ENCODE measurements at regions not wholly inside any gene's neighbourhood (a gene's known extent, or its start where the extent isn't known, plus 50 kb on each side); places are given as distances from the start of the nearest gene placed in this dataset.
A peak's percentile ranks its signal among the peaks of the same experiment; 100 is the strongest.

GRCh38 chr4:149891426-149891825 is 75.8 kb upstream of the IQCM start:
- H3K4me2 ChIP-seq: no peak overlapping the region
- no peaks in the 10 kb centered on the region for H3K9me2 ChIP-seq (ENCODE audit: insufficient read depth)
- H3F3A ChIP-seq (ENCODE audit: insufficient read depth, low read depth): no peaks in the 10 kb centered on the region
- no peaks in the 10 kb centered on the region for H3K79me2 ChIP-seq (ENCODE audit: low read depth)
- H3K4me1 ChIP-seq (replicated peaks; ENCODE audit: insufficient read depth): no peaks in the 10 kb centered on the region
- H3K36me3 ChIP-seq (ENCODE audit: low read depth): no peaks in the 10 kb centered on the region
- no peak overlapping the region for H2AFZ ChIP-seq
- H3K27ac ChIP-seq: no peak overlapping the region
- no peak for DNase-seq
- H3K27me3 ChIP-seq (ENCODE audit: insufficient read depth, low read depth): no peaks in the 10 kb centered on the region
- no peaks in the 10 kb centered on the region for H4K20me1 ChIP-seq (ENCODE audit: insufficient read depth)
- intact Hi-C loops (cut with micrococcal nuclease; ENCODE audit: unreplicated experiment): no loop called here
- CTCF ChIA-PET: no interaction called here
- TF ChIP-seq EZH2 (IDR thresholded peaks at IDR 0.05; ENCODE audit: low read depth): no peak
- TF ChIP-seq, protein P1, sequence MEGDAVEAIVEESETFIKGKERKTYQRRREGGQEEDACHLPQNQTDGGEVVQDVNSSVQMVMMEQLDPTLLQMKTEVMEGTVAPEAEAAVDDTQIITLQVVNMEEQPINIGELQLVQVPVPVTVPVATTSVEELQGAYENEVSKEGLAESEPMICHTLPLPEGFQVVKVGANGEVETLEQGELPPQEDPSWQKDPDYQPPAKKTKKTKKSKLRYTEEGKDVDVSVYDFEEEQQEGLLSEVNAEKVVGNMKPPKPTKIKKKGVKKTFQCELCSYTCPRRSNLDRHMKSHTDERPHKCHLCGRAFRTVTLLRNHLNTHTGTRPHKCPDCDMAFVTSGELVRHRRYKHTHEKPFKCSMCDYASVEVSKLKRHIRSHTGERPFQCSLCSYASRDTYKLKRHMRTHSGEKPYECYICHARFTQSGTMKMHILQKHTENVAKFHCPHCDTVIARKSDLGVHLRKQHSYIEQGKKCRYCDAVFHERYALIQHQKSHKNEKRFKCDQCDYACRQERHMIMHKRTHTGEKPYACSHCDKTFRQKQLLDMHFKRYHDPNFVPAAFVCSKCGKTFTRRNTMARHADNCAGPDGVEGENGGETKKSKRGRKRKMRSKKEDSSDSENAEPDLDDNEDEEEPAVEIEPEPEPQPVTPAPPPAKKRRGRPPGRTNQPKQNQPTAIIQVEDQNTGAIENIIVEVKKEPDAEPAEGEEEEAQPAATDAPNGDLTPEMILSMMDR (conservative IDR thresholded peaks at IDR 0.05): no peak
- no peak overlapping the region for H3K4me3 ChIP-seq
- BruUV-seq (replicated peaks): no TSS peak
- no peaks in the 10 kb centered on the region for H3K9me3 ChIP-seq (ENCODE audit: insufficient read depth, low read depth)
- POLR2A ChIA-PET (ENCODE audit: unreplicated experiment): no interaction called here

DNA sequence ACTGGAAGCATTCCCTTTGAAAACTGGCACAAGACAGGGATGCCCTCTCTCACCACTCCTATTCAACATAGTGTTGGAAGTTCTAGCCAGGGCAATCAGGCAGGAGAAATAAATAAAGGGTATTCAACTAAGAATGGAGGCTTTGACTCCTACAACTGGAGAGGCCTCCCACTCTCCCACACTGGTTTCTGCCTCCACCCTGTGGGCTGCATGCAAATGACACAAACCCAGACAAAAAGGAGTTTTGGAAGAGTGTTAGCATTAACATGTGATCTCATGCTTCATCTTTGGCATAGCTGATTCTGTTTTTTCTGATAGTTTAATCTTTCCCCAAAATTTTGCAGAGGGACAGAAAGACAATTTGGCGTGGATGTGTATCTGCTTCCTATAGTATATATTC is 80.8 kb upstream of the IQCM start:
- H3F3A ChIP-seq (ENCODE audit: insufficient read depth, low read depth): no peaks in the 10 kb centered on the region
- H3K27ac ChIP-seq: no peak overlapping the region
- H3K4me2 ChIP-seq: no peak overlapping the region
- no TSS peak for BruUV-seq (replicated peaks)
- peak in 1 of 2 experiments; percentile 22 for DNase-seq
- H3K36me3 ChIP-seq (ENCODE audit: low read depth): no peaks in the 10 kb centered on the region
- H4K20me1 ChIP-seq (ENCODE audit: insufficient read depth): no peaks in the 10 kb centered on the region
- no peaks in the 10 kb centered on the region for H3K9me3 ChIP-seq (ENCODE audit: insufficient read depth, low read depth)
- H2AFZ ChIP-seq: no peak overlapping the region
- H3K4me3 ChIP-seq: no peak overlapping the region
- H3K27me3 ChIP-seq (ENCODE audit: insufficient read depth, low read depth): no peaks in the 10 kb centered on the region
- H3K9me2 ChIP-seq (ENCODE audit: insufficient read depth): no peaks in the 10 kb centered on the region
- H3K79me2 ChIP-seq (ENCODE audit: low read depth): no peaks in the 10 kb centered on the region
- H3K4me1 ChIP-seq (replicated peaks; ENCODE audit: insufficient read depth): no peaks in the 10 kb centered on the region
- intact Hi-C loops (cut with micrococcal nuclease; ENCODE audit: unreplicated experiment): loop anchor here (1.0 to 2.0 kb wide), 2 partner anchors 525 to 632 kb away; no protein-coding TSS in a partner anchor
- TF ChIP-seq, protein P1 (conservative IDR thresholded peaks at IDR 0.05): peak; percentile 25; the same call in 1 of the 2 replicates
- TF ChIP-seq EZH2 (IDR thresholded peaks at IDR 0.05; ENCODE audit: low read depth): no peak
- POLR2A ChIA-PET (ENCODE audit: unreplicated experiment): no interaction called here
- CTCF ChIA-PET: no interaction called here

- TF ChIP-seq EZH2 (IDR thresholded peaks at IDR 0.05; ENCODE audit: low read depth): no peak
- TF ChIP-seq, protein P1 (conservative IDR thresholded peaks at IDR 0.05): peak; percentile 54
- Histone ChIP-seq H3K4me2 (no peak overlapping the region), H3K4me3 (no peak overlapping the region), H3K4me1 (replicated peaks; ENCODE audit: insufficient read depth) (no peaks in the 10 kb centered on the region), H3F3A (ENCODE audit: insufficient read depth, low read depth) (no peaks in the 10 kb centered on the region), H2AFZ (no peak overlapping the region), H3K27ac (no peak overlapping the region), H3K27me3 (ENCODE audit: insufficient read depth, low read depth) (no peaks in the 10 kb centered on the region), H3K9me2 (ENCODE audit: insufficient read depth) (no peaks in the 10 kb centered on the region), H3K36me3 (ENCODE audit: low read depth) (no peaks in the 10 kb centered on the region), H4K20me1 (ENCODE audit: insufficient read depth) (no peaks in the 10 kb centered on the region), H3K9me3 (ENCODE audit: insufficient read depth, low read depth) (no peaks in the 10 kb centered on the region), H3K79me2 (ENCODE audit: low read depth) (no peaks in the 10 kb centered on the region)
- intact Hi-C loops (cut with micrococcal nuclease; ENCODE audit: unreplicated experiment): loop anchor here (2.0 kb wide), 1 partner anchor 633 kb away; no protein-coding TSS in a partner anchor
- DNase-seq: no peak
- POLR2A ChIA-PET (ENCODE audit: unreplicated experiment): no interaction called here
- CTCF ChIA-PET: no interaction called here
- no TSS peak for BruUV-seq (replicated peaks)
These were observed 82.1 kb upstream of the IQCM start for GRCh38 chr4:149897783-149898182.
